IMR-90 (cell line): ENCODE measurements at regions not wholly inside any gene's neighbourhood (a gene's known extent, or its start where the extent isn't known, plus 50 kb on each side); places are given as distances from the start of the nearest gene placed in this dataset.

ENCODE experiments used
- CEBPB ChIP-seq: IDR thresholded peaks from 2 replicates; pipeline ENCODE4 v1.6.1; 2012; ENCODE audit warnings: low read depth, low read length, improper control_type of control experiment
- CTCF ChIP-seq: conservative IDR thresholded peaks from 2 replicates; pipeline ENCODE4 v1.5.1; 2012; ENCODE audit warnings: mild to moderate bottlenecking, low read depth, low read length, improper control_type of control experiment
- MAFK ChIP-seq: IDR thresholded peaks from 2 replicates; pipeline ENCODE4 v1.6.1; 2012; ENCODE audit warnings: low read depth, low read length, improper control_type of control experiment
- MAZ ChIP-seq: IDR thresholded peaks from 2 replicates; pipeline ENCODE4 v1.6.1; 2012; ENCODE audit warnings: low read depth, mild to moderate bottlenecking, low read length, improper control_type of control experiment, moderate library complexity, borderline replicate concordance
- MXI1 ChIP-seq: IDR thresholded peaks from 2 replicates; pipeline ENCODE4 v1.6.1; 2012; ENCODE audit warnings: low read depth, mild to moderate bottlenecking, low read length, moderate library complexity, borderline replicate concordance
- POLR2A ChIP-seq: IDR thresholded peaks from 2 replicates; pipeline ENCODE4 v1.6.1; 2012; ENCODE audit warnings: mild to moderate bottlenecking, low read depth, low read length
- RAD21 ChIP-seq: IDR thresholded peaks from 2 replicates; pipeline ENCODE4 v1.6.1; 2012; ENCODE audit warnings: low read length, improper control_type of control experiment
- RCOR1 ChIP-seq: IDR thresholded peaks from 2 replicates; pipeline ENCODE4 v1.6.1; 2012; ENCODE audit warnings: mild to moderate bottlenecking, low read length, improper control_type of control experiment; ENCODE audit not compliant: insufficient replicate concordance
- RFX5 ChIP-seq: IDR thresholded peaks from 2 replicates; pipeline ENCODE4 v1.8.0; 2012; ENCODE audit warnings: low read depth, mild to moderate bottlenecking, low read length, moderate library complexity
- SMC3 ChIP-seq: fragments of 150-350 bp; IDR thresholded peaks from 2 replicates; pipeline ENCODE4 v1.6.1; 2016; ENCODE audit warnings: low read depth, mild to moderate bottlenecking, antibody characterized with exemption, low read length, moderate library complexity
- USF2 ChIP-seq: fragments of 150-350 bp; IDR thresholded peaks from 2 replicates; pipeline ENCODE4 v1.6.1; 2017; ENCODE audit warnings: mild to moderate bottlenecking, antibody characterized with exemption, low read length, low read depth
- TF ChIP-seq, protein P1 (sequence below): fragments of 150-350 bp; IDR thresholded peaks from 2 replicates; pipeline ENCODE4 v1.6.1; 2016; ENCODE audit warnings: low read depth, mild to moderate bottlenecking, low read length, moderate library complexity, borderline replicate concordance

DNA sequence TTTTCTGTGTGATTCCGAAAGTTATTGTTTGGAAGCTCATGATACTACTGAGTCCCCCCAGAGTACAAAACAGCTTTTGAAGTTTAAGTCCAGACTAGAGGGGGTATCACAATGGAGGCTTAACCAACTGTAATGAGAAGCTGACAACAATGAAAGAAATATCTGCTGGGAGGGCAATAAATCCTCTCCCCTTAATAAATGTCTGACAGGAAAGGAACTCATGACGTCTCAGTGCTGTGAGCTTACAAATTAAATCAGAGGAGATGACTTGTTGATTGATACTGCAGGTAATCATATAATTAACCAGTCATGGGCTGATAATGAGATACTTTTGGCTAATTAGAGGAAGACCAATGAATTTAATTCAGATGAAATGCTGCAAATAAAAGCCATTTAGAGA, 102.6 kb upstream of the WDR11 start:
- TF ChIP-seq POLR2A (no peak), CTCF (no peak), RFX5 (no peak), MAZ (no peak), MXI1 (no peak), RCOR1 (no peak), MAFK (no peak), USF2 (no peak), RAD21 (no peak), CEBPB (no peak), SMC3 (no peak)
- TF ChIP-seq, protein P1, sequence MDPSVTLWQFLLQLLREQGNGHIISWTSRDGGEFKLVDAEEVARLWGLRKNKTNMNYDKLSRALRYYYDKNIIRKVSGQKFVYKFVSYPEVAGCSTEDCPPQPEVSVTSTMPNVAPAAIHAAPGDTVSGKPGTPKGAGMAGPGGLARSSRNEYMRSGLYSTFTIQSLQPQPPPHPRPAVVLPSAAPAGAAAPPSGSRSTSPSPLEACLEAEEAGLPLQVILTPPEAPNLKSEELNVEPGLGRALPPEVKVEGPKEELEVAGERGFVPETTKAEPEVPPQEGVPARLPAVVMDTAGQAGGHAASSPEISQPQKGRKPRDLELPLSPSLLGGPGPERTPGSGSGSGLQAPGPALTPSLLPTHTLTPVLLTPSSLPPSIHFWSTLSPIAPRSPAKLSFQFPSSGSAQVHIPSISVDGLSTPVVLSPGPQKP: no peak
